ENCODE measurements at regions not wholly inside any gene's neighbourhood (a gene's known extent, or its start where the extent isn't known, plus 50 kb on each side); places are given as distances from the start of the nearest gene placed in this dataset.
"Not testable (repeated sequence)": the region's sequence is repeated elsewhere in the genome, so short reads cannot be mapped to it uniquely, and the experiment has no call there.

DNA sequence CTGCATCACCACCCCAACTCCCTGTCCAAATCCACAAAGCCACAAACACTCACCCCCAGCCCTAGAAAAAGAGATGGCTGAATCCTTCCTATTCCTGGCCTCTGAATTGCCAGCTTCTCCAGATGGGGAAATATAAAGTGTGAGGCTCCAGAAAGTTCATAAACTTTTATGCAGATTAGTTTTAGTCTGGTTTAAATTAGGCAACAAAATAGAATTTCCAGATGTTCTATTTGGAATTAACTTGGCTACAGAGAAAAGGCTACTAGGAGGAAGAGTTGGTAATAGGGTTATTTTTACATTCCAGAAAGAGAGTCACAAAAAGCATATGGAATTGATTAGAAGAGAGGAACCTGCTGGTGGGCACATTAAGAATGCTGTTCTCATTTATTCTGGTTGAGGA is 56.0 kb downstream of the EN1 start:
- DNase-seq, result no peak

DNA sequence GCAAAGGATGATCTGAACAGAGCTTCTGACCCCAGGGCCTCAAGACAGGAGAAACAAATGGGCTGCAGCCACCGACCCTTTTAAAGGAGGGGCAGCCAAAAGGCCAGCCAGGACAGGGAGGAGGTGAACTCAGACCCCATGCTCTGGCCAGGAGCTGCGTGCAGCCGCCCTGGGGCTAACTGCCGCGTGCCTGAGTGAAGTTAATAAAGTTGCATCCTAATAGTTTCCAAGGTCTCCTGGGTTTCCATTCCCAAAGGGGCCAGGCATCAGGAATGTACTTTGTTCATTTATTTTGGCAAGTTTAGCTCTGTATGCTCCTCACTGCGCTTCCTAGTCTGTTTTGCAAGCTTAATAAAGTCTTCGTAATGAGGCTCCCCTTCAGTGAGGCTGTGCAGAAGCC is 60.7 kb downstream of the EN1 start:
- DNase-seq, result no peak

- no peak for DNase-seq
Observed at GRCh38 chr2:118784860-118785259, 62.6 kb downstream of the EN1 start.

DNA sequence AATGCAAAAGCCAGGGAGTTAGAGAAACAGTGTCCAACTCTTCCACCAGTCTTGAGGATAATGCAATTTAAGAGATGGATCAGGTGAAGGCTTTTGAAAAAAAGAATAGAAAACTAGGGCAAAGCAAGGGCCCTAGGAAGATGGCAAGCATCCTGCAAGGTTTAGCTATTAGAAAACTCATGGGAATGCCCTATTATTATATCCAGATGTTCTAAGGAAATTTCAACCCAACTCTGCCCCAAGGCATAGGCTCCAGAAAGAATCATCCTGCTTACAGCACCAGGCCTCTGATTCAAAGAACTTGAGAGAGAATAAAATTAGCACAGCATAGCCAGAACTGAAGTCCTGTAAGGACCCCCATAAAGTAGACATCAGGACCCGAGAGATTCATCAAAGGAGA is 68.1 kb downstream of the EN1 start:
- no peak for DNase-seq

- no peak for DNase-seq
Observed at GRCh38 chr2:118774458-118775133, 72.9 kb downstream of the EN1 start.

DNA sequence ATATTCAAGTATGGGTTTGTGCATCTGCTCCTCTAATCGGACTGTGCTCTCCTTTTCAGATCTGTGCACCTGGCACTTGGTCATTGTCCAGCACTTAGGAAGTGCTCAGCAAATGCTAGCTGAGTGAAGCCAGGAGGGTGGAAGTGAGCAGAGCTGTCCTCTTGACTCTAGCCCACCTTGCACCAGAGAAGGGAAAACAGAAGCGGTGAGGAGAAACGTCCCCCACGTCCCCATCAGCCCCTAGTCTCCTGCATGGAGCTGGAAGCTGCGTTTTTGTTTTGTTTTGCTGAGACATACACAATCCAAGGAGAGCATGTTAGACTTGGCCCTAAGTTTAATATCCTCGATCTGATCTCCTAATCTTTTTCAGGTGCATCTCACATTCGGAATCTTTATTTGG is 73.6 kb downstream of the EN1 start:
- no peak for DNase-seq

DNA sequence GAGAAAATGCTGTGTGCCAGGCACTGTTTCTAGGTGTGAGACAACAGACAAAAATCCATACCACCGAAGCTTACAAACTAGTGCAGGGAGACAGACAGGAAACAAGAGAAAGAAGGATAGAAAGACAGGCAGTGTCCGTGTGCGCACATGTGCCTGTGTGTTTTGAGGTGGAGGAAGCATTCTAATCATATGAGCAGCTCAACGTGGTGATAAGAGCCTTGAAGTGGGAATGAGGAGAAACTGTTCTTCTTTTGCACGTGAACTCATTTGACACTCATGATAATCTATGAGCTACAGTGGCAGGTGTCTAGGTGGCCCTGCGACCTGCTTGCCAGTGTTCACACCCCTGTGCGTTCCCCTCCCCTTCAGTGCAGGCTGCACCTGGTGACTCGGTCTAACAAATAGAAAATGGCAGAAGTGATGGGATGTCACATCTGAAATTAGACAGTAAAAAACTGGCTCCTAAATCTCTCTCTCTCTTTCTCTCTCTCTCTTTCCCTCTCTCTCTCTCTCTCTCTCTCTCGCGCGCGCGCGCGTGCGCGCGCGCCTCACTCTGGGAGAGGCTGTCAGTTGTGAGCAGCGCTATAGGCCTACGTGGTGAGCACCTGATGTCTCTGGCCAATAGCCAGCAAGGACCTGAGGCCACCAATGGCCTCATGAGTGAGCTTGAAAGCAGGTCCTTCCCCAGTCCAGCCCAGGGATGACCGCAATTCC is 74.8 kb downstream of the EN1 start:
- DNase-seq, result no peak

GRCh38 chr2:118769707-118770400 is 77.6 kb downstream of the EN1 start:
- no peak for DNase-seq

GRCh38 chr2:118766871-118767270 is 80.6 kb downstream of the EN1 start:
- no peak for DNase-seq

DNA sequence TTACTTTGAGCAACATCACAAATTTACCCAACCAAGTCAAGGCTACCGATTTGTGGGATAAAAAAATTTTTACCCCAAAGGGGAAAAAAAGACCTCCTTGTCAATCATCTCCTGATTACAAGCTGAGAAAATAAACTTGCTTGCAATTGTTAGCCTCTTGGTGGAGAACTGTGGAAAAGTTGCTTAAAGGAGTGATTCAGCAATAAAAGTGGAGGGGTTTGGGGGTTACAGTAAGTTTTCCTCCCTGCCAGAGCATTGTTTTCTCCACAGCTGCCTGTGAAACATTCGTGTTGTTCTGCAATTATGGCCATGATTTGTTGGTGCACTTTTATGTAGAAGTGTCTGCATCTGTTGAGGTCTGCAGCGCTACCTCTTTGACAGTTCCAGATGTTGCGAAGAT is 82.6 kb downstream of the EN1 start:
- DNase-seq, result no peak

DNA sequence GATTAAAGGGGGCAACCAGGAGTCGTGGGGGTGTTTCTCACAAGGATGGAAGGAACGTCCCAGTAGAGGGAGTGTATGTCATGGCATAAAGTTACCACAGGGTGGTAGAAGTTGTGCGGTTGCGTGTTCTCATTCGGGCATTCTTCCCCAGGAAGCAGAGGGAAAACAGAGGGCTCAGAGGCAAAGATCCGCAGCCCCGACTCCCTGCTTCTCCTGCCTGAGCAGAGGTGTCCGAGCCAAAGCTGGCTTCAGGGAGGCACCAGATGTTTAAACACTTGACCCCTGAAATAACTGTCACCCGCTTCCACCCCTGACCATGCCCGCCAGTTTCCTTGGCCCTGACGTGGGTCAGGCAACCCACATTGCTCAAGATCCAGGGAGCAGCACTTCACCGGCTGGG is 83.7 kb downstream of the EN1 start:
- no peak for DNase-seq

DNA sequence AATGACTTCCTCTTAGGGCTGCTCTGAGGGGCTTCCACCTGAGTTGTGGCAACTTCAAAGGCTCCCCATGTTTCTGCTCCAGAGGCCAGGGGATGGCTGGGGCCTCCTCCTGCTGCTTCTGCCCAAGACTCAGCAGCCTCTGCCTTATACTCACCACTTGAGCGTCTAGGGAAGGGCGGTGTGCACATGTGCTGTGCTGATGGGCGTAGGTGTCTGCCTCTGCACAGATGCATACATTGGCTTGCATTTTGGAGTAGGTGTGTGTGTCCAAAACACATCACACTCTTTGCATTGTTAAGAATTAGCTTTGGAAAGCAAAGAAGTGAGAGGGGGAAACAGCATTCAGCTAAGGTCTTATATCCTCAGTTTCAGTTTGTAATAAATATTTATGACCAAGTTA is 85.2 kb downstream of the EN1 start:
- DNase-seq, result no peak

DNA sequence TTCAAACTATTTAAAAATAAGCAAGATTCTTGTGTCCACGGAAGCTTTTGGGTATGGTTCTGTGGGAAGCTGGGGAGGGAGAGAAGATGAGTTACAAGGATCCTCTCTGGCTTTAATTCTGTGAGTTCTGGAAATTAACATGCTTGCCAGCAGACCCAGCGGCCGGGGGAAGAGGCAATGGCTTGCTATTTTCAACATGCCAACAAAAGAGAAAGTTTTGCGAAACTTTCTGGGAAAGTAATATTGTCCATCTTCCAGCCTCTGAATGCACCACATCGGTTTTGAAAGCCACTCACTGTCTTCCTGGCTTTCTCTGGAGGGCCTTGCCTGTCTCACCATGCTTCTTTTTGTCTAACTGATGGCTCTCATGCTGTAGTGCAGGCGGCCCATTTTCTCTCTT is 85.7 kb downstream of the EN1 start:
- DNase-seq, result no peak

GRCh38 chr2:118755901-118756300 is 91.5 kb downstream of the EN1 start:
- no peak for DNase-seq

DNA sequence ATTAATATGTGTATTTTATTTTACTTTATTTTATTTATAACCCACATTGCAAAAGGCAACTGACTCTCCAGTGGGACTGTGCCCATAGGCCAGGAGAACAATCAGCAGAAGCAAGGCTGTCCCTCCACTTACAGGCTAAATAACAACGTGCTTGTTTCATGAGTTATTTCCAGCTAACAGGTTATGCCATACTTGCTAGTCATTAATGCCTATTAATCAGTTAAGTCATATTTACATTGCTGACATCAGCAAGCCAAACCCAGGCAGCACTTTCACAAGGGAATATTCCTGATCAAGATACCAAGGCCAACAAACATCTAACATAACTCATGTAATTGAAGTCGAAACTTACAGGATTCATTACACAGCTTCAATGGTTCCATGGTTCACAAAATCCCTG is 92.1 kb downstream of the EN1 start:
- no peak for DNase-seq

DNA sequence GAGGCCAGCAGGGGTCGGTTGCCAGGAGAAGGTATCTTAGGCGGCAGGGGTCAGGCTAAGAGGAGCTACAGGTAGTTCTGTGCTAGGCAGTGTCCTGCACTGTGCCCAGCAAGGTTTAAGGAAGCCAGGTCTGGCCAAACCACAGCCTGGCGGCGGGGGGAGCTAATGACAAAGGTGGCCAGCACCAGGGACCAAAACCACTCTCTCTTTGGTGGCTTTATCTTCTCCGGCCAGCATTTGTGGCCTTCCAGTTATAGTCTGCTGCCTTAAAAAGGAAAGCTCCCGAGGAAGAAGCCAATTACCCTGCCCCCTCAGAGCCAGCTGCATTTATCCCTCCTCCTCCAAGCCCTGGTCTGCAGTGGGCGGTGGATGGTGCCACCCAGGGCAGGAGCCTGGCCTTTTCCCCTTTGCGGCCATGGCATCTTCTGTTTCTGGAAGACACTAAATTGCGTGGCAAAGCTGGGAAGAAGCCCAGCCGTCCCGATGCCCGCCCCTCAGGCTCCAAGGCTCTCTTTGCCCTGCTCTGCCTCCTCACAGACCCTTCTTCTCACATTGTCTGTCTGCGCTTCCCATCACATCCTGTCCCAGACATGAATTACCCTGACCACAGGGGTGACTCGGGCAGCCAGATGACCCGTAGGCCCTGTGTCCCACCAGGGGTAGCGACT is 94.6 kb downstream of the EN1 start:
- no peak for DNase-seq

- no peak for DNase-seq
Observed at GRCh38 chr2:118750959-118751565, 96.4 kb downstream of the EN1 start.

DNA sequence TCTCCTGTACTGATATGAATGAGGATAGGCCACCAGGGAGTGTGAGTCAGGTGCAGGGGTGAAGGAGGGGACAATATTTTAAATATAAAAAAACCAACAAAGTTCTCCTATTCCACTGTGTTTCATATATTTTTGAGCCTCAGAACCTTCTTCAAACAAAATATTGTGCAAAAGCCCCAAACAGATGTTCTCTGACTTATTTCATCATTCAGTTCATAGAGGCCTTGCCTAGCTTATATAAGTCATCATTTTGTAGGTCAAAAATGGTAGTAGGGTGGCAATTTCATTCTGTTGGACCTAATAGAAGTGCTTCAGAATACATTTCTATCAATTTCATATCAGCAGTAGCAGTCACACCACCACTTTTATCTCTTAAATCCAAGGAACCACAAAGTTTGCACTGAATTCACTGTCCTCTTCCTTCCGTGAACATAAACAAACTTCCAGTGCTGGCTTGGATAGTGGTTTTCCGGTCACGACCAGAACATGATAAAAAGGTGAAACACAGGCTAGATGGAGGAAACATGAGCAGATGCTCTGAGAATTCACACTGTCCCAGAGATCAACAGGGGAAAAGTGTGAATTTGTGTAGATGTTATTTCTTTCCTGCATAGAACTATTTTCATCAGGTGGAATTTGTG is 99.1 kb downstream of the EN1 start:
- DNase-seq, result no peak

DNA sequence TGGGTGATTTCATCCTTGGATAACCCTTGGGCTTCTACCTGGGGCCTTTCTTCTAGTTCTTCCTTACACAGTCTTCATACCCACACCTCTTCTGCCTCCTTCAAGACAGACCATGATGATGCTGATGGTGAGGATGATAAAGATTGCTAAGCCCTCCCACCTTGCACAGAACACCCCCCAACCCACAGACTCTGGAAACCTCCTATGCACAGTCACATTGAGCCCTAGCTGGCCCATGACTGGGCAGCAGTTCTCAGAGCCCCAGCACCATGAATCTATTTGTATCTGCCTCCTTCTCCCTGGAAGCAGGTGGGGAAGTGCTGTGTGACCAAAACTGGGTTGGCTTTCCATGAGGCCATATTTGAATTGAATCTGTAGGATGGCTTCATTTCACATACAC is 99.8 kb downstream of the EN1 start:
- no peak for DNase-seq

DNA sequence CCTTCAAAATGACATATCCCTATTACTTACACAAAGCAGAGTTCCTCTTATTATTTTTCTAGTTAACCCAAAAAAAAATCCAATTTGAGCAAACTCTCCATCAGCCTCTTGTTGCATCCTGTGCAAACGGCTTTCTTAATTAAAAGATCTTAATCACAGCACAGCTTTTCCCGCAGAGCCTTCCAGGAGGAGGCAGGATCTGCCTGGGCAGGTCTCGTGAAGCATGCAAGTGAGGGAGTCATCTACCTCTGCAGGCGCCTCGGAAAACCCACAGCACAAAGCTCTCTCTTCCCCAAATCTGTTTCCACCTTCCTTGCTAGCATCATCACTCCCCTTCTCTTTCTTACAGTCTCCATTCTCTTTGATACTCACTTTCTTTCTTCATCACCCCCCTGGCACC is 100.4 kb downstream of the EN1 start:
- DNase-seq, result no peak

DNA sequence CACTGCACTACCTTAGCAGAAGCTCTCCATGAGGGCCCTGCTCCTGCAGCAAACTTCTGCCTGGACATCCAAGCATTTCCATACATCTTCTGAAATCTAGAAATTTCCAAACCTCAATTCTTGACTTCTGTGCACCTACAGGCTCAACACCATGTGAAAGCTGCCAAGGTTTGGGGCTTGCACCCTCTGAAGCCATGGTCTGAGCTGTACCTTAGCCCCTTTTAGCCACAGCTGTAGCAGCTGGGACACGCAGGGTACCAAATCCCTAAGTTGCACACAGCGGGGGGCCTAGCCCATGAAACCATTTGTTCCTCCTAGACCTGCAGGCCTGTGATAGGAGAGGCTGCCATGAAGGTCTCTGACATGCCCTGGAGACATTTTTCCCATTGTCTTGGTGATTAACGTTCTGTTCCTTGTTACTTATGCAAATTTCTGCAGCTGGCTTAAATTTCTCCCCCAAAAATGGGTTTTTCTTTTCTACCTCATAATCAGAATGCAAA is 102.7 kb downstream of the EN1 start:
- not testable (repeated sequence) for DNase-seq

DNA sequence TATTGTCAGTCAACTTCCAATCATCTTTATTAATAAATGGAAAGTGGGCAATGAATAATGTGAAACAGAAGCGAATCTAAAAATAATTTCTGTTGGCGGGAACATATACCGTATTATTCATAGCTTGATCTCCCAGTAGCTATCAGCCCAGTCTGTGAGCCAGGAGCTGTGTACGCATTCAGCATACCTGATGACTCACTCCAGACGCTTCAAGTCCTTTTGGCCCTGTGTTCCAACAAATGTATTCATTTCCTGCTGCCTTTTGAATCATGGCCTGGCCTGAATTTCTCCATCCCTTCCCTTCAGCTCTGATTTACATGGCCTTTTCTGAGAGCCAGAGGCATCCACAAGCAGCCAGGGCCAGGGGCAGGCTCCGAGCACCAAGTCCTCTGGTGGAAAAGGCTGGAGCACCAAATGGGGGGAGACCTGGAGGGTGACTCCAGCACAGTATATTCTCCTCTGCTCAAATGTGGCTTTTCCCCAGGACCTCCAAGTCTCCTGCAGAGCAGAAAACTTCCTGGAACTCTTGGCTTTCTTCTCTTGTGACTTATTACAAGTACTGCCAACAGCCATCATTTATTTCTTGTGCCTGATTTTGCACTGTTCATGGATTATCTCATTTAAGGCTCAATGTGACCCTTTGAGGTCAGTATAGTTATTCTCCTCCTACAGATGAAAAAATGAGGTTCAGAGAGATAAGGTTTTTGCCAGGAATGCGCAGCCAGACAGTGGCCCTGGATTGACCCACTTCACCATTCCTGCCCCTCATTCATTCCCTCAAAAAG is 108.7 kb downstream of the EN1 start:
- no peak for DNase-seq

Data from SHP77 treated with DMSO at 0.1 percent for 48 hours (cell line).